Naive thymus-derived CD4-positive, alpha-beta T cell (primary cell): ENCODE measurements at regions not wholly inside any gene's neighbourhood (a gene's known extent, or its start where the extent isn't known, plus 50 kb on each side); places are given as distances from the start of the nearest gene placed in this dataset.
"Not testable (repeated sequence)": the region's sequence is repeated elsewhere in the genome, so short reads cannot be mapped to it uniquely, and the experiment has no call there.

ENCODE experiments used
- ATAC-seq: fragments of 150-1000 bp; cut with Tn5 transposase; 2 replicates; pipeline ENCODE4 v1.10.0; 2021; ENCODE audit warnings: mild to moderate bottlenecking, moderate library complexity
- CTCF ChIA-PET: fragments of 350-600 bp; sonication (Branson Sonifier 250); formaldehyde crosslinking; loops from one replicate; lab custom pipeline; 2021; ENCODE audit warnings: antibody characterized with exemption; lab: Charles Lee
- POLR2A ChIA-PET: fragments of 350-600 bp; sonication (Branson Sonifier 250); formaldehyde crosslinking; loops from one replicate; lab custom pipeline; 2021; ENCODE audit warnings: antibody characterized with exemption, inconsistent platforms; lab: Charles Lee
- DNase-seq, 9 donors: peaks; one replicate each; pipeline versions ENCODE4 v3.0.0 to v3.0.0-alpha.2; 2020 to 2022; ENCODE audit warnings: mixed read lengths in 1 of 9
- H3K27ac ChIP-seq: one replicate; pipeline ENCODE4 v1.7.0; 2013; ENCODE audit warnings: mild to moderate bottlenecking, low read depth, low read length, moderate library complexity
- H3K27me3 ChIP-seq, 2 donors: one replicate each; pipeline ENCODE4 v1.7.0; 2013; ENCODE audit warnings: low read length in 2 of 2, mild to moderate bottlenecking in 2 of 2, moderate library complexity in 2 of 2; ENCODE audit not compliant: control insufficient read depth in 2 of 2, insufficient read depth in 2 of 2
- H3K36me3 ChIP-seq, 3 experiments: 1 replicate in 2 of 3; 2 replicates in 1 of 3; pipeline ENCODE4 v1.7.0; 2013; ENCODE audit warnings: low read length in 3 of 3, mild to moderate bottlenecking in 3 of 3, moderate library complexity in 1 of 3; ENCODE audit not compliant: insufficient read depth in 3 of 3, control insufficient read depth in 2 of 3
- H3K4me1 ChIP-seq, 2 donors: one replicate each; pipeline ENCODE4 v1.7.0; 2013; ENCODE audit warnings: low read length in 2 of 2, mild to moderate bottlenecking in 2 of 2, moderate library complexity in 1 of 2; ENCODE audit not compliant: control insufficient read depth in 2 of 2, insufficient read depth in 2 of 2
- H3K4me3 ChIP-seq: 2 replicates; pipeline ENCODE4 v1.7.0; 2013; ENCODE audit warnings: mild to moderate bottlenecking, low read length
- H3K9me3 ChIP-seq, 3 experiments: 1 replicate in 2 of 3; 2 replicates in 1 of 3; pipeline ENCODE4 v1.7.0; 2013; ENCODE audit warnings: low read length in 3 of 3; ENCODE audit not compliant: control insufficient read depth in 2 of 3
- H3K27ac Mint-ChIP-seq, 9 donors: one replicate each; pipeline ENCODE4 v1.8.0; 2020 to 2022; ENCODE audit warnings: mixed read lengths in 9 of 9, mild to moderate bottlenecking in 8 of 9, moderate library complexity in 5 of 9, inconsistent platforms in 2 of 9
- H3K27me3 Mint-ChIP-seq, 5 donors: one replicate each; pipeline ENCODE4 v1.8.0; 2021 to 2022; ENCODE audit warnings: mixed read lengths in 5 of 5, mild to moderate bottlenecking in 1 of 5
- H3K36me3 Mint-ChIP-seq, 5 donors: one replicate each; pipeline ENCODE4 v1.8.0; 2020 to 2022; ENCODE audit warnings: mixed read lengths in 5 of 5, mild to moderate bottlenecking in 3 of 5, inconsistent platforms in 1 of 5
- H3K4me1 Mint-ChIP-seq, 7 donors: one replicate each; pipeline ENCODE4 v1.8.0; 2020 to 2022; ENCODE audit warnings: mixed read lengths in 7 of 7, mild to moderate bottlenecking in 3 of 7, inconsistent platforms in 1 of 7
- H3K4me3 Mint-ChIP-seq, 10 donors: one replicate each; pipeline ENCODE4 v1.8.0; 2020 to 2022; ENCODE audit warnings: mild to moderate bottlenecking in 10 of 10, mixed read lengths in 10 of 10, moderate library complexity in 6 of 10, inconsistent platforms in 2 of 10
- H3K9me3 Mint-ChIP-seq, 11 donors: one replicate each; pipeline ENCODE4 v1.8.0; 2020 to 2022; ENCODE audit warnings: mixed read lengths in 11 of 11, mild to moderate bottlenecking in 4 of 11, inconsistent platforms in 1 of 11, moderate library complexity in 1 of 11
- intact Hi-C, 2 donors: fragments of 100-400 bp; cut with micrococcal nuclease; formaldehyde crosslinking; loops; one replicate each; pipeline ENCODE4 v1.15.1; 2023

GRCh38 chrY:17579956-17580519 is 300.0 kb downstream of the CDY2B start:
- H3K27me3 ChIP-seq, H3K4me3 Mint-ChIP-seq, H3K4me1 ChIP-seq, CTCF ChIA-PET, POLR2A ChIA-PET, intact Hi-C loops, H3K4me3 ChIP-seq, DNase-seq, H3K27ac Mint-ChIP-seq, H3K9me3 ChIP-seq, H3K36me3 ChIP-seq, H3K27me3 Mint-ChIP-seq, H3K4me1 Mint-ChIP-seq, H3K9me3 Mint-ChIP-seq, H3K27ac ChIP-seq, H3K36me3 Mint-ChIP-seq: not testable (repeated sequence)
- ATAC-seq: peak; percentile 6

- H3K36me3 Mint-ChIP-seq, H3K4me1 Mint-ChIP-seq, H3K4me1 ChIP-seq, H3K27ac Mint-ChIP-seq, H3K9me3 ChIP-seq, H3K36me3 ChIP-seq, H3K27ac ChIP-seq, POLR2A ChIA-PET, H3K27me3 ChIP-seq, H3K9me3 Mint-ChIP-seq, intact Hi-C loops, CTCF ChIA-PET, H3K4me3 ChIP-seq, H3K27me3 Mint-ChIP-seq: not testable (repeated sequence)
- H3K4me3 Mint-ChIP-seq: peak overlapping the region in 2 of 10 donors; percentile 56 to 76
- ATAC-seq (peak; percentile 73), DNase-seq (peak in 1 of 9 donors; percentile 18)
These were observed 300.7 kb downstream of the CDY2B start for GRCh38 chrY:17579131-17579955.

- H3K27ac ChIP-seq, H3K27ac Mint-ChIP-seq, H3K27me3 ChIP-seq, H3K36me3 Mint-ChIP-seq, H3K4me1 Mint-ChIP-seq, H3K9me3 ChIP-seq, H3K36me3 ChIP-seq, intact Hi-C loops, CTCF ChIA-PET, H3K27me3 Mint-ChIP-seq, H3K9me3 Mint-ChIP-seq, H3K4me1 ChIP-seq, POLR2A ChIA-PET, H3K4me3 Mint-ChIP-seq, ATAC-seq, H3K4me3 ChIP-seq, DNase-seq: not testable (repeated sequence)
These were observed 316.9 kb downstream of the CDY2B start for GRCh38 chrY:17563114-17563513.
